HuH-7.5 (cell line): ENCODE measurements at regions not wholly inside any gene's neighbourhood (a gene's known extent, or its start where the extent isn't known, plus 50 kb on each side); places are given as distances from the start of the nearest gene placed in this dataset.
"Not testable (repeated sequence)": the region's sequence is repeated elsewhere in the genome, so short reads cannot be mapped to it uniquely, and the experiment has no call there.

ENCODE experiments used
- DNase-seq: peaks from one replicate; pipeline ENCODE4 v3.0.0; 2011; ENCODE audit warnings: low spot score

- no peak for DNase-seq
These were observed 211.6 kb downstream of the RAP2B start for GRCh38 chr3:153373606-153374005.

- not testable (repeated sequence) for DNase-seq
These were observed 216.3 kb downstream of the RAP2B start for GRCh38 chr3:153378366-153378765.

GRCh38 chr3:153379516-153379915 is 217.5 kb downstream of the RAP2B start:
- DNase-seq: no peak

GRCh38 chr3:153385343-153385742 is 223.3 kb downstream of the RAP2B start:
- no peak for DNase-seq

GRCh38 chr3:153392363-153392762 is 230.3 kb downstream of the RAP2B start:
- no peak for DNase-seq

GRCh38 chr3:153394017-153394416 is 232.0 kb downstream of the RAP2B start:
- DNase-seq: no peak

- no peak for DNase-seq
These were observed 234.6 kb downstream of the RAP2B start for GRCh38 chr3:153396581-153396980.

GRCh38 chr3:153397794-153398193 is 235.8 kb downstream of the RAP2B start:
- DNase-seq: no peak

GRCh38 chr3:153399636-153400035 is 237.6 kb downstream of the RAP2B start:
- DNase-seq: no peak

GRCh38 chr3:153400641-153401040 is 238.6 kb downstream of the RAP2B start:
- DNase-seq: no peak

- no peak for DNase-seq
These were observed 242.1 kb downstream of the RAP2B start for GRCh38 chr3:153404157-153404556.

GRCh38 chr3:153405320-153405719 is 243.3 kb downstream of the RAP2B start:
- DNase-seq: not testable (repeated sequence)

- no peak for DNase-seq
These were observed 248.5 kb downstream of the RAP2B start for GRCh38 chr3:153410517-153410916.

- DNase-seq: no peak
These were observed 253.0 kb downstream of the RAP2B start for GRCh38 chr3:153414982-153415381.

GRCh38 chr3:153422314-153422713 is 260.3 kb downstream of the RAP2B start:
- DNase-seq: no peak

- DNase-seq: not testable (repeated sequence)
These were observed 261.8 kb downstream of the RAP2B start for GRCh38 chr3:153423820-153424219.

GRCh38 chr3:153426344-153426743 is 264.3 kb downstream of the RAP2B start:
- DNase-seq: no peak

- DNase-seq: no peak
These were observed 264.8 kb downstream of the RAP2B start for GRCh38 chr3:153426803-153427202.

- no peak for DNase-seq
These were observed 267.8 kb downstream of the RAP2B start for GRCh38 chr3:153429821-153430220.

- no peak for DNase-seq
These were observed 269.1 kb downstream of the RAP2B start for GRCh38 chr3:153431076-153431475.

GRCh38 chr3:153437666-153438065 is 275.6 kb downstream of the RAP2B start:
- DNase-seq: no peak

GRCh38 chr3:153438271-153438670 is 276.2 kb downstream of the RAP2B start:
- DNase-seq: no peak

- DNase-seq: no peak
These were observed 277.8 kb downstream of the RAP2B start for GRCh38 chr3:153439780-153440179.

- no peak for DNase-seq
These were observed 278.3 kb downstream of the RAP2B start for GRCh38 chr3:153440311-153440710.

GRCh38 chr3:153442386-153442785 is 280.4 kb downstream of the RAP2B start:
- no peak for DNase-seq
